ENCODE measurements at regions not wholly inside any gene's neighbourhood (a gene's known extent, or its start where the extent isn't known, plus 50 kb on each side); places are given as distances from the start of the nearest gene placed in this dataset.
"Not testable (repeated sequence)": the region's sequence is repeated elsewhere in the genome, so short reads cannot be mapped to it uniquely, and the experiment has no call there.

GRCh38 chr6:63049216-63049615 lies 162.1 kb upstream of the FKBP1C start:
- Histone ChIP-seq H3K36me3 (no peaks in the 10 kb centered on the region), H3K27ac (no peak overlapping the region), H3K9me3 (no peaks in the 10 kb centered on the region), H3K4me1 (no peaks in the 10 kb centered on the region), H3K4me3 (no peak overlapping the region), H3K27me3 (no peaks in the 10 kb centered on the region)
- TF ChIP-seq CTCF (IDR thresholded peaks at IDR 0.05) (no peak), POLR2A (IDR thresholded peaks at IDR 0.05) (no peak)
- WGBS, 2 donors: 63 to 68% methylated on average over 3 of the region's 3 CpGs
- intact Hi-C loops (cut with DNase I): no loop called here
- no peak for DNase-seq

- H3K4me3 ChIP-seq; H3K27me3 ChIP-seq; H3K27ac ChIP-seq; H3K9me3 ChIP-seq; intact Hi-C loops (cut with DNase I); H3K36me3 ChIP-seq; H3K4me1 ChIP-seq; DNase-seq: not testable (repeated sequence)
- WGBS, 2 donors: 69 to 84% methylated on average over 7 of the region's 9 CpGs
These were observed 158.1 kb upstream of the FKBP1C start for GRCh38 chr6:63053206-63053605.

- TF ChIP-seq CTCF (IDR thresholded peaks at IDR 0.05) (no peak), POLR2A (IDR thresholded peaks at IDR 0.05) (no peak)
- no peaks in the 10 kb centered on the region for H3K4me1 ChIP-seq
- H3K36me3 ChIP-seq: no peaks in the 10 kb centered on the region
- H3K9me3 ChIP-seq: peaks cover 0 to 5% (median 0%) of the 10 kb centered on the region in 3 donors
- no peak for DNase-seq
- no peak overlapping the region for H3K27ac ChIP-seq
- no peaks in the 10 kb centered on the region for H3K27me3 ChIP-seq
- intact Hi-C loops (cut with DNase I): no loop called here
- H3K4me3 ChIP-seq: no peak overlapping the region
- 34 to 40% methylated on average over 2 of the region's 2 CpGs for WGBS, 2 donors
These were observed 152.7 kb upstream of the FKBP1C start for GRCh38 chr6:63058601-63059000.

DNA sequence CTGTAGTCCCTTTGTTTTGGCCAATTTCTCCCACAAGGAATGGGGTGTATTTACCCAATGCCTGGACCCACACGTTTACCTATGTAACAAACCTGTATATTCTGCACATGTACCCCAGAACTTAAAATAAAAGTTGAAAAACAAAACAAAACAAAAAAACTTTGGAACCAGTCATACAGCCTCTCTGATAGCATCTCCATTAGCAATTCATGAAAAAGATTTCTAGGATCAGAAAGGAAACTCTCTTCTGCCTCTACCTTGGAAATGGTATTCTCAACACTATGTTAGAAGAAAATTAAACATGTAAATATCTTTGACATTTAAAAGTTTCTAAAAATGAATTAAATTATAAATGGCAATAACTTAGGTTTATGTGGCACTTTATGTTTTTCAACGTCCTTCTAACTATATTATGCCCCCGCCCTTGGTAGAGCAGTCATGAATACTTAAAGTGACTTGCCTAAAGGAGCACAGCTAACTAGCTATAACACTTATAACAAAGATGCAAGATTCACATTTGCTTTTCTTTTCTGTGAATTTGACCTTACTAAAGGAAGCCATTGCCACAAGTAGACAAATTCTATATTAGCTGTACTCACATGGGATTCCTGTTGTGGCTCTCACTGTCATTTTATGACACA lies 147.5 kb upstream of the FKBP1C start:
- no peak overlapping the region for H3K27ac ChIP-seq
- no peaks in the 10 kb centered on the region for H3K36me3 ChIP-seq
- no peaks in the 10 kb centered on the region for H3K4me1 ChIP-seq
- intact Hi-C loops (cut with DNase I): no loop called here
- no peak overlapping the region for H3K4me3 ChIP-seq
- TF ChIP-seq CTCF (IDR thresholded peaks at IDR 0.05) (no peak), POLR2A (IDR thresholded peaks at IDR 0.05) (no peak)
- no peak for DNase-seq
- H3K27me3 ChIP-seq: no peaks in the 10 kb centered on the region
- peaks cover 0 to 5% (median 0%) of the 10 kb centered on the region in 3 donors for H3K9me3 ChIP-seq
- 75 to 77% methylated on average over 3 of the region's 3 CpGs for WGBS, 2 donors

GRCh38 chr6:63066055-63066704 lies 145.1 kb upstream of the FKBP1C start:
- TF ChIP-seq CTCF (IDR thresholded peaks at IDR 0.05) (peak in 1 of 6 experiments; percentile 11), POLR2A (IDR thresholded peaks at IDR 0.05) (no peak)
- WGBS, 2 donors: 25 to 51% methylated on average over 3 of the region's 3 CpGs
- DNase-seq: no peak

More at GRCh38 chr6:63066055-63066704, 145.1 kb upstream of the FKBP1C start:
- intact Hi-C loops (cut with DNase I): no loop called here
- Histone ChIP-seq H3K27me3 (no peaks in the 10 kb centered on the region), H3K27ac (no peak overlapping the region), H3K9me3 (peaks cover 0 to 5% (median 0%) of the 10 kb centered on the region in 3 donors), H3K4me3 (no peak overlapping the region), H3K36me3 (no peaks in the 10 kb centered on the region), H3K4me1 (no peaks in the 10 kb centered on the region)

All from esophagus squamous epithelium (tissue), 5 donors.